ENCODE measurements at regions not wholly inside any gene's neighbourhood (a gene's known extent, or its start where the extent isn't known, plus 50 kb on each side); places are given as distances from the start of the nearest gene placed in this dataset.

GRCh38 chr21:28791595-28792282, 200.9 kb downstream of the LTN1 start:
- Histone ChIP-seq H3K4me3 (no peak overlapping the region), H3K27ac (no peak overlapping the region), H3K36me3 (replicated peaks in 1 of 2; ENCODE audit: insufficient read depth in 1 of 2, low read depth in 2 of 2) (no peaks in the 10 kb centered on the region), H3K27me3 (no peaks in the 10 kb centered on the region), H3K9me3 (no peaks in the 10 kb centered on the region), H3K4me1 (peaks cover 4% of the 10 kb centered on the region)
- intact Hi-C loops (cut with DNase I) = no loop called here
- DNase-seq = no peak
- 75 to 79% methylated on average over 4 of the region's 4 CpGs for WGBS, 2 donors
- TF ChIP-seq POLR2A (IDR thresholded peaks at IDR 0.05) = no peak
- no peak for TF ChIP-seq CTCF (IDR thresholded peaks at IDR 0.05)
- no peak for ATAC-seq

GRCh38 chr21:28790335-28790734, 202.3 kb downstream of the LTN1 start:
- 83 to 84% methylated on average over 3 of the region's 3 CpGs for WGBS, 2 donors
- Histone ChIP-seq H3K27me3 (no peaks in the 10 kb centered on the region), H3K4me3 (no peak overlapping the region), H3K27ac (no peak overlapping the region), H3K4me1 (peaks cover 4% of the 10 kb centered on the region), H3K9me3 (no peaks in the 10 kb centered on the region), H3K36me3 (replicated peaks in 1 of 2; ENCODE audit: insufficient read depth in 1 of 2, low read depth in 2 of 2) (no peaks in the 10 kb centered on the region)
- DNase-seq (no peak), ATAC-seq (no peak)
- no peak for TF ChIP-seq POLR2A (IDR thresholded peaks at IDR 0.05)
- no peak for TF ChIP-seq CTCF (IDR thresholded peaks at IDR 0.05)
- intact Hi-C loops (cut with DNase I) = no loop called here

- 60 to 63% methylated on average over 3 of the region's 3 CpGs for WGBS, 2 donors
Observed at GRCh38 chr21:28789523-28789922, 203.2 kb downstream of the LTN1 start.

GRCh38 chr21:28788030-28788429, 204.6 kb downstream of the LTN1 start:
- WGBS, 2 donors = 68 to 87% methylated on average over 6 of the region's 6 CpGs
- no peak overlapping the region for H3K4me3 ChIP-seq
- ATAC-seq = no peak
- H3K9me3 ChIP-seq = no peaks in the 10 kb centered on the region
- H3K27ac ChIP-seq = no peak overlapping the region
- H3K4me1 ChIP-seq = peaks cover 4% of the 10 kb centered on the region
- H3K27me3 ChIP-seq = no peaks in the 10 kb centered on the region
- no peak for TF ChIP-seq CTCF (IDR thresholded peaks at IDR 0.05)
- no peak for TF ChIP-seq POLR2A (IDR thresholded peaks at IDR 0.05)
- H3K36me3 ChIP-seq (replicated peaks in 1 of 2; ENCODE audit: insufficient read depth in 1 of 2, low read depth in 2 of 2) = no peaks in the 10 kb centered on the region
- intact Hi-C loops (cut with DNase I) = no loop called here
- no peak for DNase-seq

More at GRCh38 chr21:28789523-28789922, 203.2 kb downstream of the LTN1 start:
- Histone ChIP-seq H3K27ac (no peak overlapping the region), H3K4me3 (no peak overlapping the region), H3K36me3 (replicated peaks in 1 of 2; ENCODE audit: insufficient read depth in 1 of 2, low read depth in 2 of 2) (no peaks in the 10 kb centered on the region), H3K27me3 (no peaks in the 10 kb centered on the region), H3K9me3 (no peaks in the 10 kb centered on the region), H3K4me1 (peaks cover 4% of the 10 kb centered on the region)
- DNase-seq (no peak), ATAC-seq (no peak)
- no peak for TF ChIP-seq CTCF (IDR thresholded peaks at IDR 0.05)
- TF ChIP-seq POLR2A (IDR thresholded peaks at IDR 0.05) = no peak
- intact Hi-C loops (cut with DNase I) = no loop called here

- H3K4me1 ChIP-seq = no peaks in the 10 kb centered on the region
- TF ChIP-seq CTCF (IDR thresholded peaks at IDR 0.05) = no peak
- no peak for TF ChIP-seq POLR2A (IDR thresholded peaks at IDR 0.05)
- intact Hi-C loops (cut with DNase I) = no loop called here
- H3K4me3 ChIP-seq = no peak overlapping the region
- H3K36me3 ChIP-seq (replicated peaks in 1 of 2; ENCODE audit: insufficient read depth in 1 of 2, low read depth in 2 of 2) = no peaks in the 10 kb centered on the region
- DNase-seq = no peak
- no peaks in the 10 kb centered on the region for H3K27me3 ChIP-seq
- H3K27ac ChIP-seq = no peak overlapping the region
- H3K9me3 ChIP-seq = no peaks in the 10 kb centered on the region
- ATAC-seq = no peak
- WGBS, 2 donors = 94 to 95% methylated on average over 22 to 32 of the region's 32 CpGs
Observed at GRCh38 chr21:28783641-28784185, 209.0 kb downstream of the LTN1 start.
